ENCODE measurements at regions not wholly inside any gene's neighbourhood (a gene's known extent, or its start where the extent isn't known, plus 50 kb on each side); places are given as distances from the start of the nearest gene placed in this dataset.

DNA sequence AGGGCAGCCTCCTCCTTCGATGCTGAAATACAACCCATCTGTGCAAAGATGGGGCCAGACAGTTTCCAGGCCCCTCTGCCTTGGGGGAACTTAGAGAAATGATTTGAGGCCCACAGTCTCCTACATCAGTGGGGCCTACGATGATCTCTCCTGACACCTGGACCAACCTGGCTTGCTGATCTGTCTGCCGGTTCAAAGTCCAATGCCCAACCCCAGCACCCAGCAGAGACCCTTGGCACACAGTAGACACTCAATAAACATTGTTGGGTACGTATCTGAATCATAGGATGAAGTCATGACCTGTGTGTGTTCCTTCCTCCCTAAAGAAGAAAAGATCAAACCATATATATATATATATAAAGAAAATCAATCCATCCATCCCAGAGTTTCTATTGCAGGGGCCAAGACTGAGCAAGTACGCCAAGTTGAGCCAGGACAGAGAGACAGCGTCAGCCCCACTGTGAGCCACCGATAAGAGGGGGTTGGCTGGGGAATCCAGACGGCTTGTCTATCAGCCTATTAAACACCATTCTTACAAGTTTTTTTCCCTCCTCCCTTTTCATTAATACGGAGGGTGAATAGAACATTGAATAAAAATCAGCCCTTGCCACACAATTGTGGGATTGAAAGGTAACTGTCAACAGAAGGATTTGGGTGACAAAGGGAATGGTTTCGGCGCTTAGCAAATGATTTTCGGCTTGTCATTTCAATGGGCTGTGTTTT, 244.1 kb downstream of the MN1 start:
- intact Hi-C loops (cut with DNase I) = no loop called here
- TF ChIP-seq POLR2AphosphoS5 (IDR thresholded peaks at IDR 0.05; ENCODE audit: insufficient read depth in 1 of 2, low read depth in 1 of 2) = no peak
- TF ChIP-seq, protein P1, sequence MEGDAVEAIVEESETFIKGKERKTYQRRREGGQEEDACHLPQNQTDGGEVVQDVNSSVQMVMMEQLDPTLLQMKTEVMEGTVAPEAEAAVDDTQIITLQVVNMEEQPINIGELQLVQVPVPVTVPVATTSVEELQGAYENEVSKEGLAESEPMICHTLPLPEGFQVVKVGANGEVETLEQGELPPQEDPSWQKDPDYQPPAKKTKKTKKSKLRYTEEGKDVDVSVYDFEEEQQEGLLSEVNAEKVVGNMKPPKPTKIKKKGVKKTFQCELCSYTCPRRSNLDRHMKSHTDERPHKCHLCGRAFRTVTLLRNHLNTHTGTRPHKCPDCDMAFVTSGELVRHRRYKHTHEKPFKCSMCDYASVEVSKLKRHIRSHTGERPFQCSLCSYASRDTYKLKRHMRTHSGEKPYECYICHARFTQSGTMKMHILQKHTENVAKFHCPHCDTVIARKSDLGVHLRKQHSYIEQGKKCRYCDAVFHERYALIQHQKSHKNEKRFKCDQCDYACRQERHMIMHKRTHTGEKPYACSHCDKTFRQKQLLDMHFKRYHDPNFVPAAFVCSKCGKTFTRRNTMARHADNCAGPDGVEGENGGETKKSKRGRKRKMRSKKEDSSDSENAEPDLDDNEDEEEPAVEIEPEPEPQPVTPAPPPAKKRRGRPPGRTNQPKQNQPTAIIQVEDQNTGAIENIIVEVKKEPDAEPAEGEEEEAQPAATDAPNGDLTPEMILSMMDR (IDR thresholded peaks at IDR 0.05) = no peak
- no peak for TF ChIP-seq POLR2A (IDR thresholded peaks at IDR 0.05)

DNA sequence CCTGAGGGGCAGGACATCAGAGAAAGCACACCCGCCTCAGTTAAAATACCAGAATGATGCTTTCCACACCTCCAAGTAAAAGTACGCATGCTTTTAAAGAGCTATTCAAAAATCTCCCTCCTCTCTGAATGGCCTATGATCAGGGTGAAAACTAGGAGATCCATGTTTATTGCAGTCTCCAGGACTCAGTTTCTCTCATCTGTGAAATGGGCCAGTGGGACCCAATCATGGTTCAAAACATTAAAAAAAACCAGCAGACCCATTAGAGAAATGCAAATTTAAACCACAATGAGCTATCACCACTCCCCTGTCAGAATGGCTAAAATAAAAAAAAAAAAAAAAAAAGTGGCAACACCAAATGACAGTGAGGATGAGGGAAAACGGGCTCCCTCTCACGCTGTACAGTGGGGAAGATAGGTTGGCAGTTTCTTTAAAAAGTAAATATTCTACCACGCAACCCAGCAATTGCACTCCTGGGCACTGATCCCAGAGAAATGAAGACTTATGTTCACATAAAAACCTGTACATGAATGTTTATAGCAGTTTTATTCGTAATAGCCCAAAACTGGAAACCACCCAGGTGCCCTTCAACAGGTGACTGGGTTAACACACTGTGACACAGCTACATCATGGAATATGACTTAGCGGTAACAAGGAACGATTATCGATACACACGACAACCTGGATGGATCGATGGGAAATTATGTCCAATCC, 242.7 kb downstream of the MN1 start:
- TF ChIP-seq POLR2A (IDR thresholded peaks at IDR 0.05) (no peak), POLR2AphosphoS5 (IDR thresholded peaks at IDR 0.05; ENCODE audit: insufficient read depth in 1 of 2, low read depth in 1 of 2) (no peak)
- TF ChIP-seq, protein P1 (IDR thresholded peaks at IDR 0.05) = no peak
- Histone ChIP-seq H3K9me3 (no peaks in the 10 kb centered on the region), H3K27ac (no peak overlapping the region), H3K4me1 (no peaks in the 10 kb centered on the region), H3K36me3 (no peaks in the 10 kb centered on the region), H3K27me3 (no peaks in the 10 kb centered on the region), H3K4me3 (no peak overlapping the region)
- intact Hi-C loops (cut with DNase I) = no loop called here
- no peak for DNase-seq (ENCODE audit: extremely low spot score in 2 of 2)

More for the DNA sequence above, 244.1 kb downstream of the MN1 start:
- H3K27me3 ChIP-seq = no peaks in the 10 kb centered on the region
- H3K27ac ChIP-seq = no peak overlapping the region
- H3K4me3 ChIP-seq = no peak overlapping the region
- H3K4me1 ChIP-seq = no peaks in the 10 kb centered on the region
- no peaks in the 10 kb centered on the region for H3K36me3 ChIP-seq
- DNase-seq (ENCODE audit: extremely low spot score in 2 of 2) = no peak
- H3K9me3 ChIP-seq = no peaks in the 10 kb centered on the region

DNA sequence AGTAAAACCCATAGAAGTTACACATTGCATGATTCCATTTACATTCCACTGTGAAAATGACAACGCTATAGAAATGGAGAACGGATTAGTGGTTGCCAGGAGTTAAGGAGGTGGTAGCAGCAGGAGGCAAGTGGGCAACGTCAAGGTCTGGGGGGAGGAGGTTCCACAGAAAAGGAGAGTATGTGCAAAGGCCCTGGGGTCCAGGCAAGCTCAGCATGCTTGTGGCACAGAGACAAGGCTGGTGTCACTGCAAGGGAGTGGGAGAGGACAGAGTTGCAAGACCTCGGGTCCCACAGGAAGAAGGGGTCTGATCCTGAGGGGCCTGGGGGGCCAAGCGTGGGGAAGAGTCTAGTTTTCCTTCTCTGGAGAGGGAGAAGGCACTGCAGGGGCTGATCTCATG, 240.8 kb downstream of the MN1 start:
- H3K27ac ChIP-seq = no peak overlapping the region
- H3K4me3 ChIP-seq = no peak overlapping the region
- intact Hi-C loops (cut with DNase I) = no loop called here
- no peak for TF ChIP-seq POLR2AphosphoS5 (IDR thresholded peaks at IDR 0.05; ENCODE audit: insufficient read depth in 1 of 2, low read depth in 1 of 2)
- no peak for TF ChIP-seq POLR2A (IDR thresholded peaks at IDR 0.05)
- TF ChIP-seq, protein P1 (IDR thresholded peaks at IDR 0.05) = no peak
- H3K4me1 ChIP-seq = no peaks in the 10 kb centered on the region
- H3K36me3 ChIP-seq = no peaks in the 10 kb centered on the region
- no peaks in the 10 kb centered on the region for H3K9me3 ChIP-seq
- no peaks in the 10 kb centered on the region for H3K27me3 ChIP-seq
- DNase-seq (ENCODE audit: extremely low spot score in 2 of 2) = no peak

DNA sequence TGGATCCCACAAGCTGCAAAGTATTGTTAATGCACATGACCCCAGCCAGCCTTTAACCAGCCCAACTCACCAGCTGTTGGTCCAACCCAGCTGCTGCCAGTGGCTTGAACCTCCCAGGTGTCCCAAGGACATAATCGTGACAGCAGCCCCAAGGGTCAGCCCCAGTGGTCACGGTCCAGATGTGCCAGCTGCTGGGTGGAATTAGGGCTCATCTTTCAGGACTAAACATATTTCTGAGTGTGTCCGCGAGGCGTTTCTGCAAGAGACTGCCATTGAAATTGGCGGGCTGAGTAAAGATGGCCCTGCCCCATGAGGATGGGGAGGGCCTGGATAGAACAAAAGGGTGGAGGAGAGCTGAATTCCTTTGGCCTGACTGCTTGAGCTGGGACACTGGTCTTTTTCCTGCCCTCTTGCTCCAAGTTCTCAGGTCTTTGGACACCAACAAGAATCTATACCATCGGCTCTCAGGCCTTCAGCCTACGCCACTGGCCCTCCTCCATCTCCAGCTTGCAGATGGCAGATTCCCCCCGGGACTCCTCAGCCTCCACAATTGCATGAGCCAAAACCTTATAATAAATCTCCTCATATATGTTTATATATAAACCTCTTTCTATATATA, 240.2 kb downstream of the MN1 start:
- intact Hi-C loops (cut with DNase I) = no loop called here
- Histone ChIP-seq H3K36me3 (no peaks in the 10 kb centered on the region), H3K27ac (no peak overlapping the region), H3K4me1 (no peaks in the 10 kb centered on the region), H3K9me3 (no peaks in the 10 kb centered on the region), H3K27me3 (no peaks in the 10 kb centered on the region), H3K4me3 (no peak overlapping the region)
- TF ChIP-seq POLR2AphosphoS5 (IDR thresholded peaks at IDR 0.05; ENCODE audit: insufficient read depth in 1 of 2, low read depth in 1 of 2) = no peak
- TF ChIP-seq, protein P1 (IDR thresholded peaks at IDR 0.05) = no peak
- no peak for TF ChIP-seq POLR2A (IDR thresholded peaks at IDR 0.05)
- DNase-seq (ENCODE audit: extremely low spot score in 2 of 2) = no peak

All from vagina (tissue), 2 donors.